IMR-90 (cell line): ENCODE measurements at regions not wholly inside any gene's neighbourhood (a gene's known extent, or its start where the extent isn't known, plus 50 kb on each side); places are given as distances from the start of the nearest gene placed in this dataset.

Experiments
- ATAC-seq: fragments of 200-7000 bp; cut with Tn5 transposase; 2 replicates; pipeline ENCODE4 v1.9.1; 2020; ENCODE audit warnings: low read depth, mild to moderate bottlenecking, moderate library complexity
- BruUV-seq: library from RNA; stranded (reverse); fragments of 400-500 nt; replicated peaks from 2 replicates; lab custom pipeline; 2021; lab: Mats Ljungman, UMichigan
- CTCF ChIA-PET: fragments of 300-600 bp; formaldehyde crosslinking; extraction: SDS; loops from one replicate; lab custom pipeline; 2021; ENCODE audit warnings: antibody characterized with exemption; lab: Yijun Ruan, JAX
- POLR2A ChIA-PET: fragments of 300-600 bp; sonication (Branson Sonifier 250); formaldehyde crosslinking; loops from one replicate; lab custom pipeline; 2022; ENCODE audit warnings: antibody characterized with exemption; ENCODE audit not compliant: unreplicated experiment; lab: Charles Lee
- DNase-seq: peaks from one replicate; pipeline ENCODE4 v3.0.0; 2013
- H2AFZ ChIP-seq: replicated peaks from 2 replicates; pipeline ENCODE3; 2013; ENCODE audit warnings: low read length, mild to moderate bottlenecking; ENCODE audit not compliant: poor library complexity
- H2AK5ac ChIP-seq: 2 replicates; pipeline ENCODE4 v1.6.1; 2013; ENCODE audit warnings: low read depth, low read length, inconsistent platforms
- H2AK9ac ChIP-seq: replicated peaks from 2 replicates; pipeline ENCODE3; 2013; ENCODE audit warnings: mild to moderate bottlenecking, low read depth, low read length, moderate library complexity; ENCODE audit not compliant: poor library complexity
- H2BK120ac ChIP-seq: 2 replicates; pipeline ENCODE4 v1.6.1; 2013; ENCODE audit warnings: low read depth, low read length, inconsistent platforms
- H2BK15ac ChIP-seq: 3 replicates; pipeline ENCODE4 v1.6.1; 2013; ENCODE audit warnings: low read depth, low read length, inconsistent platforms
- H2BK20ac ChIP-seq: 2 replicates; pipeline ENCODE4 v1.6.1; 2013; ENCODE audit warnings: low read depth, mild to moderate bottlenecking, inconsistent platforms, low read length, moderate library complexity
- H2BK5ac ChIP-seq: 2 replicates; pipeline ENCODE4 v1.6.1; 2013; ENCODE audit warnings: mild to moderate bottlenecking, low read depth, low read length, inconsistent platforms; ENCODE audit not compliant: poor library complexity, severe bottlenecking
- H3K14ac ChIP-seq: replicated peaks from 2 replicates; pipeline ENCODE4 v1.6.1; 2013; ENCODE audit warnings: low read depth, low read length, inconsistent platforms
- H3K18ac ChIP-seq: 2 replicates; pipeline ENCODE4 v1.6.1; 2013; ENCODE audit warnings: low read depth, low read length, control low read depth
- H3K23ac ChIP-seq: 2 replicates; pipeline ENCODE4 v1.6.1; 2013; ENCODE audit warnings: low read depth, low read length, inconsistent platforms
- H3K27ac ChIP-seq: 2 replicates; pipeline ENCODE4 v1.5.1; 2013; ENCODE audit warnings: mild to moderate bottlenecking, control low read depth, low read length; ENCODE audit not compliant: insufficient read depth
- H3K27me3 ChIP-seq: 2 replicates; pipeline ENCODE4 v1.6.1; 2013; ENCODE audit warnings: low read length; ENCODE audit not compliant: control insufficient read depth, insufficient read depth
- H3K36me3 ChIP-seq: 2 replicates; pipeline ENCODE4 v1.6.1; 2013; ENCODE audit warnings: low read length, mixed read lengths; ENCODE audit not compliant: control insufficient read depth, insufficient read depth
- H3K4ac ChIP-seq: 2 replicates; pipeline ENCODE4 v1.6.1; 2013; ENCODE audit warnings: low read depth, low read length, inconsistent platforms
- H3K4me1 ChIP-seq: 2 replicates; pipeline ENCODE4 v1.6.1; 2013; ENCODE audit warnings: low read length, mixed read lengths; ENCODE audit not compliant: control insufficient read depth, insufficient read depth
- H3K4me2 ChIP-seq: 2 replicates; pipeline ENCODE4 v1.6.1; 2013; ENCODE audit warnings: low read depth, mild to moderate bottlenecking, control low read depth, low read length, moderate library complexity
- H3K4me3 ChIP-seq: 2 replicates; pipeline ENCODE4 v1.5.1; 2013; ENCODE audit warnings: low read depth, mild to moderate bottlenecking, control low read depth, low read length, moderate library complexity; ENCODE audit not compliant: insufficient read depth
- H3K56ac ChIP-seq: 2 replicates; pipeline ENCODE4 v1.6.1; 2013; ENCODE audit warnings: low read length, inconsistent platforms; ENCODE audit not compliant: insufficient read depth; ENCODE audit errors: extremely low read depth
- H3K79me1 ChIP-seq, 2 experiments: 2 replicates each; pipeline ENCODE4 v1.6.1; 2013; ENCODE audit warnings: low read length in 2 of 2, inconsistent platforms in 1 of 2, low read depth in 1 of 2
- H3K9ac ChIP-seq: 2 replicates; pipeline ENCODE4 v1.6.1; 2013; ENCODE audit warnings: low read depth, low read length, control low read depth
- H3K9me1 ChIP-seq: 2 replicates; pipeline ENCODE4 v1.6.1; 2013; ENCODE audit warnings: low read length, inconsistent platforms; ENCODE audit not compliant: insufficient read depth
- H3K9me3 ChIP-seq: 2 replicates; pipeline ENCODE4 v1.6.1; 2013; ENCODE audit warnings: low read length; ENCODE audit not compliant: control insufficient read depth, insufficient read depth
- H4K20me1 ChIP-seq: 2 replicates; pipeline ENCODE4 v1.6.1; 2013; ENCODE audit warnings: low read length, inconsistent platforms; ENCODE audit not compliant: insufficient read depth
- H4K5ac ChIP-seq: 2 replicates; pipeline ENCODE4 v1.6.1; 2013; ENCODE audit warnings: mild to moderate bottlenecking, low read depth, low read length, control low read depth
- H4K8ac ChIP-seq, 2 experiments: 2 replicates each; pipeline ENCODE4 v1.6.1; 2013; ENCODE audit warnings: low read depth in 2 of 2, low read length in 2 of 2, control low read depth in 1 of 2, inconsistent platforms in 1 of 2
- H4K91ac ChIP-seq: 2 replicates; pipeline ENCODE4 v1.6.1; 2013; ENCODE audit warnings: low read depth, low read length, inconsistent platforms; ENCODE audit not compliant: insufficient read depth
- CEBPB ChIP-seq: IDR thresholded peaks from 2 replicates; pipeline ENCODE4 v1.6.1; 2012; ENCODE audit warnings: low read depth, low read length, improper control_type of control experiment
- CHD1 ChIP-seq: IDR thresholded peaks from 2 replicates; pipeline ENCODE4 v1.6.1; 2012; ENCODE audit warnings: low read depth, low read length, improper control_type of control experiment
- FOS ChIP-seq: fragments of 150-350 bp; IDR thresholded peaks from 2 replicates; pipeline ENCODE4 v1.6.1; 2016; ENCODE audit warnings: low read depth, low read length
- MAFK ChIP-seq: IDR thresholded peaks from 2 replicates; pipeline ENCODE4 v1.6.1; 2012; ENCODE audit warnings: low read depth, low read length, improper control_type of control experiment
- MAZ ChIP-seq: IDR thresholded peaks from 2 replicates; pipeline ENCODE4 v1.6.1; 2012; ENCODE audit warnings: low read depth, mild to moderate bottlenecking, low read length, improper control_type of control experiment, moderate library complexity, borderline replicate concordance
- MXI1 ChIP-seq: IDR thresholded peaks from 2 replicates; pipeline ENCODE4 v1.6.1; 2012; ENCODE audit warnings: low read depth, mild to moderate bottlenecking, low read length, moderate library complexity, borderline replicate concordance
- NFE2L2 ChIP-seq: fragments of 150-350 bp; IDR thresholded peaks from 2 replicates; pipeline ENCODE4 v1.6.1; 2016; ENCODE audit warnings: low read depth, mild to moderate bottlenecking, low read length
- POLR2A ChIP-seq: IDR thresholded peaks from 2 replicates; pipeline ENCODE4 v1.6.1; 2012; ENCODE audit warnings: mild to moderate bottlenecking, low read depth, low read length
- RAD21 ChIP-seq: IDR thresholded peaks from 2 replicates; pipeline ENCODE4 v1.6.1; 2012; ENCODE audit warnings: low read length, improper control_type of control experiment
- RFX5 ChIP-seq: IDR thresholded peaks from 2 replicates; pipeline ENCODE4 v1.8.0; 2012; ENCODE audit warnings: low read depth, mild to moderate bottlenecking, low read length, moderate library complexity
- SMC3 ChIP-seq: fragments of 150-350 bp; IDR thresholded peaks from 2 replicates; pipeline ENCODE4 v1.6.1; 2016; ENCODE audit warnings: low read depth, mild to moderate bottlenecking, antibody characterized with exemption, low read length, moderate library complexity
- WGBS, 2 experiments: methylation state at CpG; one replicate each; pipeline versions ENCODE4 v1.1.5 to v1.1.7; 2013; ENCODE audit warnings: missing lambda C conversion rate in 2 of 2; ENCODE audit not compliant: insufficient read length in 1 of 2; ENCODE audit errors: extremely low coverage in 2 of 2; 5-methylcytosine and 5-hydroxymethylcytosine counted together
- dilution Hi-C: fragments of 300-500 bp; cut with HindIII; formaldehyde crosslinking; loops from one replicate; pipeline ENCODE4 v1.14.3; 2018; ENCODE audit warnings: low sequenced_read_pairs; ENCODE audit not compliant: unreplicated experiment
- in situ Hi-C: fragments of 300-500 bp; cut with MboI; formaldehyde crosslinking; loops from 3 replicates; pipeline ENCODE4 v1.14.3; 2019; ENCODE audit warnings: low sequenced_read_pairs, inconsistent platforms, mixed read lengths
- intact Hi-C: fragments of 100-400 bp; cut with micrococcal nuclease; formaldehyde crosslinking; loops from 2 replicates; pipeline ENCODE4 v1.10.0; 2022
- TF ChIP-seq, protein P1 (sequence below): fragments of 150-350 bp; IDR thresholded peaks from 2 replicates; pipeline ENCODE4 v1.6.1; 2017; ENCODE audit warnings: mild to moderate bottlenecking, antibody characterized with exemption, low read length, low read depth
- TF ChIP-seq, protein P2 (sequence below): fragments of 150-350 bp; IDR thresholded peaks from 2 replicates; pipeline ENCODE4 v1.6.1; 2016; ENCODE audit warnings: low read depth, mild to moderate bottlenecking, low read length, moderate library complexity, borderline replicate concordance

DNA sequence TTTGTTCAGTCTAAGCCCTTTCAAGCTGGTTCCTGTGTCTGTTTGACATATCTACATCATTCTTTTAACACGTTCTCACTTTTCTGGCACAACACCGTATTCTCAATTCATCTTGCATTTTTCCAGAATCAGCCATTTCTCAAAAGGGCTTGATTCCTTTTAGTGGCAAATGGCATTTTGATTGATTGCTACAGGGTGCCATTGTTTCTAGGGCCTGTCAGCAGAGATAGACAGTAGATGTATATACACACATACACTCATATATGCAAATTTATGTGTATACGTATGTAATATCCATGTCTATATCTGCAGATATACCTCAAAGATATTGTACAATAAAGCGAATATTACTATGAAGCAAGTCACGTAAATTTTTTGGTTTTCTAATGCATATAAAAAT, 367.9 kb upstream of the TNP1 start:
- H3K79me1 ChIP-seq, result peaks cover 40 to 46% of the 10 kb centered on the region in 2 experiments
- ChIA-PET POLR2A (no interaction called here), CTCF (no interaction called here)
- peak overlapping the region; percentile 45; the same call in 1 of the 2 replicates for H3K27ac ChIP-seq
- ATAC-seq (no peak), DNase-seq (no peak)
- H2AFZ ChIP-seq, result no peak overlapping the region
- WGBS, 2 experiments, result no CpG with 5 or more reads among the region's 5 CpGs
- in situ Hi-C loops (no loop called here), dilution Hi-C loops (no loop called here), intact Hi-C loops (no loop called here)
- peak overlapping the region; percentile 88 for H4K91ac ChIP-seq
- TF ChIP-seq POLR2A, result no peak
- TF ChIP-seq, protein P1, sequence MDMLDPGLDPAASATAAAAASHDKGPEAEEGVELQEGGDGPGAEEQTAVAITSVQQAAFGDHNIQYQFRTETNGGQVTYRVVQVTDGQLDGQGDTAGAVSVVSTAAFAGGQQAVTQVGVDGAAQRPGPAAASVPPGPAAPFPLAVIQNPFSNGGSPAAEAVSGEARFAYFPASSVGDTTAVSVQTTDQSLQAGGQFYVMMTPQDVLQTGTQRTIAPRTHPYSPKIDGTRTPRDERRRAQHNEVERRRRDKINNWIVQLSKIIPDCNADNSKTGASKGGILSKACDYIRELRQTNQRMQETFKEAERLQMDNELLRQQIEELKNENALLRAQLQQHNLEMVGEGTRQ, result no peak
- no peak for TF ChIP-seq FOS
- TF ChIP-seq NFE2L2, result no peak
- TF ChIP-seq SMC3, result no peak
- no peak for TF ChIP-seq MAZ
- no peak for TF ChIP-seq RFX5
- TF ChIP-seq, protein P2, sequence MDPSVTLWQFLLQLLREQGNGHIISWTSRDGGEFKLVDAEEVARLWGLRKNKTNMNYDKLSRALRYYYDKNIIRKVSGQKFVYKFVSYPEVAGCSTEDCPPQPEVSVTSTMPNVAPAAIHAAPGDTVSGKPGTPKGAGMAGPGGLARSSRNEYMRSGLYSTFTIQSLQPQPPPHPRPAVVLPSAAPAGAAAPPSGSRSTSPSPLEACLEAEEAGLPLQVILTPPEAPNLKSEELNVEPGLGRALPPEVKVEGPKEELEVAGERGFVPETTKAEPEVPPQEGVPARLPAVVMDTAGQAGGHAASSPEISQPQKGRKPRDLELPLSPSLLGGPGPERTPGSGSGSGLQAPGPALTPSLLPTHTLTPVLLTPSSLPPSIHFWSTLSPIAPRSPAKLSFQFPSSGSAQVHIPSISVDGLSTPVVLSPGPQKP, result no peak
- TF ChIP-seq MXI1, result no peak
- no peak for TF ChIP-seq CHD1
- TF ChIP-seq RAD21, result no peak
- TF ChIP-seq MAFK, result no peak
- no peak for TF ChIP-seq CEBPB
- peak overlapping the region; percentile 46; the same call in 1 of the 2 replicates for H3K14ac ChIP-seq
- no peak overlapping the region for H3K4me2 ChIP-seq
- H2BK15ac ChIP-seq, result peak overlapping the region; percentile 94
- H3K27me3 ChIP-seq, result no peaks in the 10 kb centered on the region
- peak overlapping the region; percentile 90 for H2BK120ac ChIP-seq
- H3K23ac ChIP-seq, result no peak overlapping the region
- H3K9me1 ChIP-seq, result peaks cover 14% of the 10 kb centered on the region; the same call in 1 of the 2 replicates
- peaks cover 25% of the 10 kb centered on the region for H3K4me1 ChIP-seq
- no peak overlapping the region for H2AK9ac ChIP-seq
- peak overlapping the region; percentile 58; the same call in 1 of the 2 replicates for H4K5ac ChIP-seq
- H2BK20ac ChIP-seq, result peak overlapping the region; percentile 90
- no peaks in the 10 kb centered on the region for H3K36me3 ChIP-seq
- peak overlapping the region; percentile 69 to 99 for H4K8ac ChIP-seq
- peak overlapping the region; percentile 79 for H2AK5ac ChIP-seq
- no peak overlapping the region for H3K9ac ChIP-seq
- H3K9me3 ChIP-seq, result no peaks in the 10 kb centered on the region
- no TSS peak for BruUV-seq
- H2BK5ac ChIP-seq, result peak overlapping the region; percentile 99
- peak overlapping the region; percentile 88 for H3K18ac ChIP-seq
- no peak overlapping the region for H3K56ac ChIP-seq
- peak overlapping the region; percentile 75; the same call in 1 of the 2 replicates for H3K4ac ChIP-seq
- H3K4me3 ChIP-seq, result no peak overlapping the region
- no peaks in the 10 kb centered on the region for H4K20me1 ChIP-seq
